Activated CD4-positive, alpha-beta T cell treated with anti-CD3 and anti-CD28 coated beads, Interleukin-2, Interleukin-4, amounts not matched to agents 100 ng/mL and 50 ng/mL, durations not matched to agents 16 hours and 8 hours (primary cell): ENCODE measurements at regions not wholly inside any gene's neighbourhood (a gene's known extent, or its start where the extent isn't known, plus 50 kb on each side); places are given as distances from the start of the nearest gene placed in this dataset.
"Not testable (repeated sequence)": the region's sequence is repeated elsewhere in the genome, so short reads cannot be mapped to it uniquely, and the experiment has no call there.

Experiments used
- DNase-seq: peaks from one replicate; pipeline ENCODE4 v3.0.0-alpha.2; 2020; ENCODE audit warnings: low spot score

DNA sequence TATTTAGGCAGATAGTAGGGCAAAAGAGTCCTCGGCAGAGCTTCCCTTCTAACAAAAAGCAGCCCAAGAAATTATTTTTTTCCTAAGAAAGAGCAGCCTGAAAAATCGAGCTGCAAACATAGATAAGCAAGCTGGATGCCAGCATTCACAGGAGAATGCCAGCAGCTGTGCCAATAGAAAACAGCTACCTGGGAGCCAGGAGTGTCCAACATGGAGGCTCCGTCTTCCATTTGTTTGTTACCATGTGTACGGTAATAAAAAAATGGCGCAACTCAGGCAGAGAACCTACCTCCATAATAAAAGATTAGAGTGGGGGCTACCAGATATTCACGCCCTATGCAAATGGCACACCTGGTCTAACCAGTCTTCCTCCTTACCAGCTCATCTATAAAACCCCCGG is 77.6 kb upstream of the IPO5 start:
- no peak for DNase-seq

GRCh38 chr13:97878431-97879375 is 74.8 kb upstream of the IPO5 start:
- DNase-seq: no peak

DNA sequence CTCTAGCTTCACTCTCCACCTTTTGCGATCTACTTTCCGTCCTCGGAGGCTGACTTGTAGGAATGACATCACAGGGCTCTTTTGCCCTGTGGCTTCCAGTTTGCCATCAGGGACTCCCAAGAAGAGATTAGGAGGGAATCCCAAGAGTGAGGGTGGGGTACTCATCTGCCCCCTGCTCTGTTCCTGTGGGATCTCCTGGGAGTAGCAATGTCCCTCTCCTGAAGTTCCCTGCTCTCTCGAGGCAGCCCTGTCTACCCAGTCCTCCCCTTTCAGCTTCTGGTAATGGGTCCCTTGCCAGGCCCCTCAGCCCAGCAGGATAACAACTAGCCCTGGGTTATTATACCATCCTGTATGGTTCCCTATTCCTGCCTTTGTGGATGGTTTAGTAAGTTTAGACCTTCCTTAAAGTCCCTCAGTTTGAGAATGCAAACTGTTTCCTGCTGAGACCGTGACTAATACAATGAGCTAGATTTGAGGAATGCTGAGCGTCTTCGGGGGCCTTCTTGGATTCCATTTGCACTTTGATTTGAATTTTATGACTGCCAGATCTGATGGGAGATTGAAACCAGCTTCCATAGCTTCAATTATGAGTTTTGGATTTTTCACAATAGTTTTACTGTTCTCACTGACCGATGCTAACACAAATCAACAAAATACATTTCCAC is 73.7 kb upstream of the IPO5 start:
- no peak for DNase-seq

DNA sequence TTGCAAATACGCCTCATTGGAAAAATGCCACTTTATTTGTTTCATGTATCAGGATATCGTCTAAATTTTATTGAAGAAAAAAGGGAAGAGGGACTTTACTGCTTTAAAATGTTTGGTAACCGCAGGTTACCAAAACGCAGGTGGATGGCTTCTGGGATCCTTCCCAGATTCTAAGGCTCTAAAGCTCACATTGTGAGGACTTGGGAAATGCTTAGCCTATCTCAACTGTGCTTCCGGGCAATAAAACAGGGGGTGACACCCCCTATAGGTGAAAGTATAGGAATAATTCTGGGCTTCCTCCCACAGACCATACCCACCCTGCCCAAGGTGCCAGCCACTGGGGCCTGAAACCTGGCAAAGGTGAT is 73.2 kb upstream of the IPO5 start:
- no peak for DNase-seq

DNA sequence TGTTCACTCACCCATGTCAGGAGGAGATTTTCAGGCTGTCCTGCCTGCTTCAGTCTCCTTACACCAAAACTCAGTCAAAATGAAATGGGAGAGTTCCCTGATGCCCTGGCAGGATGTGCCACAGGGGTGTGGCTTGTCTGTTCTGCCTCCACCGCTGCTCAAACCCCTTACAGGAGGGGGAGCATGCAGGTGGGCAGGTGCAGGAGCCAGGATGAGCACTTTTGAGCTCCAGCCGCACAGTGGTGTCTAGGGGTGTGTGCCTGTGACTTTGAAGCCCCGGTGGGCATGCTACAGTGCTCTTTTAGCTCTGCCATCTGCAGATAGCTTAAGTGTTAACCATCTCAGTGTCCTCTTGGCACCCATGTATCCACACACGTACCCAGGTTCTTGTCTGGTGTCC is 71.9 kb upstream of the IPO5 start:
- no peak for DNase-seq

GRCh38 chr13:97883396-97883795 is 70.1 kb upstream of the IPO5 start:
- no peak for DNase-seq

DNA sequence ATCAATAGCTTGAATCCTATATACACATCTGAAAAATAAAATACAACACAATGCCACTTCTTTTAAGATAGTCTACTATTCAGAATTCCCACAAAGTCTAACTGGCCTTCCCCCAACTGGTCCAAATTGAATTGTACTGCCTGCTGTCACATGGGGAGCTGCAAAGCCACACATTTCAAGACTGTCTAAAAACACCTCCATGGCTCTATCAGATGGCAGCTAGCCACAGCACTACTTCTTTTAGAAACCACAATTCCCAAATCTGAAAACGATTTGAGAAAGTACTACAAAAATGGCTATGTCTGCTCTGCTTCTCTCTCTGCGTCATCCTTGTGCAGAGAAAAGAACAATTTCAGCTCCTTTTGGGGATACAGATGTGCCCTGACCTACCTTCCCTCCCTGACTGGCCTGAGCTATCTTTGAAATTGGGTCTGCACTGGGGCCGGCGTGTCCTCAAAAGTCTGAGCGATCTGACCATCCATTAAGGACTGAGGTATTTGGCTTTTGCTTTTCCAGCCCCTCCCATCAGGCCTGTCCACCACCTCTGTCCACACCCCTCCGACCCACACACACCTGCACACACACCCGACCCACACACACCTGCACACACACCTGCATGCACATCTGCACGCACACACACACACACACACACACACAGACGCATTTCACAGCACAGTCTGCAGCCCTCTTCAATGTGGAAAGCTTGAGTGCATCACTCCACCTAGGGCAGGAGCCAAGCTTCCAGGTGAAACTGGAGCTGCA is 68.6 kb upstream of the IPO5 start:
- DNase-seq: no peak

DNA sequence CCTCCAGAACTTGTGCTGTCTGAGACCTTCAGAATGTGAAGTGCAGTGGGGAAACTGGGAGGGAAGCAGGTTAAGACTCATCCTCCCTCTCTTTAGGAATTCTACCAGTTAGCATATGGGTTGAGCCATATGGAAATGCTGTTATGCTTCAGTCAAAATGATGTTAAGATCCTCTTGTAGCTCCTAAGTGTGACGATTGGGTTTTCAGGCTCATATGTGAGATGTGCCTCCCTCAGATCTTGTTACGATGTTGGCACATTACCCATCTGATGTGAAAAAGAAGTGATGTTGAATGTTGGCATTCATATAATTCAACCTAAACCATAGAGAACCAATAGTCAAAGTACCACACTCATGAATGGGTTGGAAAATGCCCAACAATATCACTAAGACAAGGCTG is 67.8 kb upstream of the IPO5 start:
- no peak for DNase-seq

DNA sequence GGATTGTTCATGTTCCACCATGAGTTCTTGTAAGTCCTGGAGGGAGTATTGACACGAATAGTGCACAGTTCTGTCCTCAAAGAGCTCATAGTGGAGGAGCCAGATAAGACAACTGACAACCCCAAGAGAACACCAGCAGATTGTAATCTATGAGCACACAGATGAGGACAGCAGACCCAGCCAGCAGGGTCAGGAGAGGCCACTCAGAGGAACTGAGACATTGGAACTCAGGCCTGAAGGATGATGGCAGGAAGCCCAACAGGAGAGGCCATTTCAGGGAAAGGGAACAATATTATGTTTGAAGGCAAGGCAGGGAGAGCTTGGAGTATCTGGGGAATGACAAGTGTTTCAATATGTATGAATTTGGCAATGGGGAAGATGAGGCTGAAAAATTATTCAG is 63.7 kb upstream of the IPO5 start:
- no peak for DNase-seq

- no peak for DNase-seq
Measured at GRCh38 chr13:97890573-97890972, 62.9 kb upstream of the IPO5 start.

DNA sequence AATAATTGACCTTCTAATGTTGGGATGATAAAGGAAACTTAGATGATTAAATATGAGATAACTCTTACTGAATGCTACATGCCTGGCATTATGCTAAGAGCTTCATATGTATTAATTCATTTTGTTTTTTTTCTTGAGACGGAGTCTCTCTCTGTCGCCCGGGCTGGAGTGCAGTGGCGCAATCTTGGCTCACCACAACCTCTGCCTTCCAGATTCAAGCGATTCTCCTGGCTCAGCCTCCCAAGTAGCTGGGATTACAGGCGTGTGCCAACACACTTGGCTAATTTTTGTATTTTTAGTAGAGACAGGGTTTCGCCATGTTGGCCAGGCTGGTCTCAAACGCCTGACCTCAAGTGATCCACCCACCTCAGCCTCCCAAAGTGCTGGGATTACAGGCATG is 61.5 kb upstream of the IPO5 start:
- DNase-seq: not testable (repeated sequence)

DNA sequence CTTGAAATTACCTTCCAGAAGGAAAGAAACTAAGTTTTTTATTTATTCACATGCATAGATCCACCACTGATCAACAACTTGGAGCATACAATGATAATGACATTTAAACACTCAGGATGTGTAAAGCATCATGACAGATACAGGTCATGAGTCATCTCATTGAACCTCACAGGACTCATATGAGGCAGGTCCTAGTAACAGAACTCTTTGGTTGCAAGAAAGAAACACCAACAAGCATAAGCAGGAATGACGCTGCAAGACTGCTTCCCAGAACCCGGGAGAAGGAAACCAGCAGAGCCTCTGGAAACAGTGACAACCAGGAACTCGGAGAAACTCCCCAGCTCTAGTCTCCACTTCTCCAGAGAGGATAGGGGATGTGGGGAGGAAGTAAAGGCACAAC is 60.8 kb upstream of the IPO5 start:
- no peak for DNase-seq

DNA sequence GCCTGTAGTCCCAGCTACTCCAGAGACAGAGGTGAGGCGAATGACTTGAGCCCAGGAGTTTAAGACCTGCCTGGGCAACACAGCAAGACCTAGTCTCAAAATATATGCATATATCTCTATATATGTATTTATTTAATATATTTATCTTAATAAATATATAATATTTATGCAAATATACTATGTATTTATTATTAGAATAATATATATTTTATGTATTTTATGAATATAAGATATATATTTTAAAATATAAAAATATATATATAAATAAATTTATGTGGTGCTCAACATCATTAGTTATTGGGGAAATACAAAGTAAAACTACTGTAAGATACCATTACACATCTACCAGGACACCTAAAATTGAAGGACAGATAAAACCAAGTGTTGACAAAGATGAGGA is 58.1 kb upstream of the IPO5 start:
- no peak for DNase-seq

DNA sequence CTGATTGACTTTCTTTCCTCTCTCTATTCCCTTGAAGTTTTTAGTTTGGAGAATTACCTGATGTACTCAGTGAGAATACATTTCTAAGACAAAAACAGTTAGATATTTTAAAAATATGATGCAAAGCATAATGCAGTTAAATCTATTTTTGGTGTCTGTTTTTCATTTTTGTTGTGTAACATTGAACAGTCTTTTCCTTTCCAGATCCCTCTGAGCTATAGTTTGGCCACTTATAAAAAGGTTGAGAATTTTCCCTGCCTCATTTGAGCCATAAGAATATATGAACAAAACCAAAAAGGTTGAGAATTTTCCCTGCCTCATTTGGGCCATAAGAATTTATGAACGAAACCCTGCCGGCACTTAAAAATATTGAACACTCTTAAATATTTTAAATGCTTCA is 57.0 kb upstream of the IPO5 start:
- no peak for DNase-seq

- no peak for DNase-seq
Measured at GRCh38 chr13:97901716-97902115, 51.8 kb upstream of the IPO5 start.
